ENCODE measurements at regions not wholly inside any gene's neighbourhood (a gene's known extent, or its start where the extent isn't known, plus 50 kb on each side); places are given as distances from the start of the nearest gene placed in this dataset.
"Not testable (repeated sequence)": the region's sequence is repeated elsewhere in the genome, so short reads cannot be mapped to it uniquely, and the experiment has no call there.

GRCh38 chr13:53408847-53409568 lies 380.4 kb downstream of the OLFM4 start:
- no peak for DNase-seq

GRCh38 chr13:53411463-53411862 lies 382.9 kb downstream of the OLFM4 start:
- no peak for DNase-seq

DNA sequence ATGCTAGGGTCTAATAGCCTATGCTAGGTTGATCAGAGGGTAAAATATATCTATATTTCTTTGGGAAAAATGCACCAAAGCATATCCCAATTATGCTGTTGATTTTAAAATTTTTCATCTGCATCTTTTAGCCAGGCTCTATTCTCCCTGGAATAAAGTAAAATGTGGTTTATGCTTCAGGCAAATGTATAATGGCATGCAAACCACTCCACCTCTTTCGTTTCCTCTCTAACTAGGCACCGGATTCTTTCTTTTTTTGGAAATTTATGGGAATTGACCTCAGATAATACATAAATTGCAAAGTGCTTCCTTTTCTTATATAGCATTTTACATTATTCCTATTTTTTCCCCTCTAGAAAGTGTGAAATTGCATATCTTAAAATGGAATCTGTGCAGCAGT lies 386.5 kb downstream of the OLFM4 start:
- DNase-seq = no peak

GRCh38 chr13:53417601-53418000 lies 389.0 kb downstream of the OLFM4 start:
- no peak for DNase-seq

DNA sequence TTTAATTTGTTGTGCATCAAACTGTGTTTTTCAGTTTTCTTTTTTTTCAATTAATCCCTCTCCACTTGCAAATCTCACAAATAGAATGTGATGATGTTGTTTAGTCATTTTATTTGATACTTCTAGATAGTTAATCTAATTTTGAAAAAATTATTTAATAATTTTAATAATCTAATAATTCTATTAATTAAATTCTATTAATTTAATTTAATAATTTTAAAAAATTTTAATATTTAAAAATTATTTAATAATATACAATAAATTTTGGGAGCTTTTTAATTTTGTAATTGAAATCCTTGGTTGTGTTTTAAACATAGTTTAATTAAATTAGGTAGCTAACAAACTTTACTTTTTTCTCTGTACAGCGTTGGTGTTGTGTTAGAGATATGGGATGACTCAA lies 393.8 kb downstream of the OLFM4 start:
- no peak for DNase-seq

DNA sequence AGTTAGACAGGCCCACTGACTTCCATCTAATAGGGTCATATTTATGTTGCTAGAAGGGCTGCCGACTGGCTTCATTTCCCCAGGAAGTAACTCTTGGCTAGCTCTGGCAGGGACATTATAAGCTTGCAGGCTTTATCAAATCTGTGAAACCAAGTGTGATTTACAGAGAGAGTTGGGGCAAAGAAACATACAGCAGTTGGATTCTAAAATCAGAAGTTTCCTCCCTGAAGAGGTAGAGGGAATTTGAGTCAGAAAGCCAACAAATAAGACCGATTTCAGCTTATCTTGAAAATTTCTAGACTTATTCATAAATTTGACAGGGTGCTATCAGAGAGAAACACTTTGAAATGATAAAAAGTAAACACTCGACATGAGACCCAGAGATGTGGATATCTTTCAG lies 407.8 kb downstream of the OLFM4 start:
- DNase-seq = no peak

GRCh38 chr13:53439439-53440225 lies 411.0 kb downstream of the OLFM4 start:
- DNase-seq = no peak

- DNase-seq = no peak
These were observed 414.4 kb downstream of the OLFM4 start for GRCh38 chr13:53442979-53443378.

DNA sequence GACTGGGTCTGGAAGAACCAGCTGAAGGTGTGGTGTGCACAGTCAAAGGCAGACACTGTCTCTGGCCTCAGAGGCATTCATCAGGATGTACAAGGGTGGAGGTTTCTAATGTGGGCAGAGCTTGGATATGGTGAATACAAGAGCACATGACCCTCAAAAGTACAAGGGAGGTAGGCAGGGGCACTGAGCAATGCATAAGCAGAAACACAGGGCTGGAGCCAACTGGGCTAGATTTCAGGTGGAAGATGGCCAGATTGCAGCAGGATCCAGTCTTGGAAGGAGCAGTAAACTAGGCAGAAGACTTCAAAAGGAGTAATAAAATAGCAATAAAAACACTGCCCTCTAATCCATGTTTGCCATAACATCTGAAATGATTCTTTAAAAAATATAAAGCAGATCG lies 417.1 kb downstream of the OLFM4 start:
- no peak for DNase-seq

- no peak for DNase-seq
These were observed 418.8 kb downstream of the OLFM4 start for GRCh38 chr13:53447456-53447855.

GRCh38 chr13:53447863-53448262 lies 419.2 kb downstream of the OLFM4 start:
- DNase-seq = no peak

- not testable (repeated sequence) for DNase-seq
These were observed 423.7 kb downstream of the OLFM4 start for GRCh38 chr13:53452263-53452808.

DNA sequence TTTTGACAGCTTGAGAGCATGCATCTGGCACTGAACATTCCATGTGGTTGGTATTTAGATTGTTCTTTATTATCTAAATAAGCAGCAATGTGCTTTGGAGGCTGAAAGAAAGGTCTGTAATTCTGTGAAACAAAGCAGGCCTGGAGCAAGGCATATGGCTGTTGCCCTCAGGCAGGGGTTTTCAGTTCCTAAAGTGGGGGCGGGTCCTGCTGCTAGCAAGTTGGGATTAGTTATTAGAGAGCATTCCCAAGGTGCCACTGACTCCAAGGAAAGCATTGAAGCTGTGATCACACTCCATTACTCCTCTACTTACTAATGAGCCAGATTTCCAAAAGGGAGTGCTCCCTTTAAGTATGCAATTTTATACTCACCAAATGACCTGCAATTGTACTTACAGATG lies 432.2 kb downstream of the OLFM4 start:
- DNase-seq = no peak

GRCh38 chr13:53463106-53463505 lies 434.5 kb downstream of the OLFM4 start:
- no peak for DNase-seq

DNA sequence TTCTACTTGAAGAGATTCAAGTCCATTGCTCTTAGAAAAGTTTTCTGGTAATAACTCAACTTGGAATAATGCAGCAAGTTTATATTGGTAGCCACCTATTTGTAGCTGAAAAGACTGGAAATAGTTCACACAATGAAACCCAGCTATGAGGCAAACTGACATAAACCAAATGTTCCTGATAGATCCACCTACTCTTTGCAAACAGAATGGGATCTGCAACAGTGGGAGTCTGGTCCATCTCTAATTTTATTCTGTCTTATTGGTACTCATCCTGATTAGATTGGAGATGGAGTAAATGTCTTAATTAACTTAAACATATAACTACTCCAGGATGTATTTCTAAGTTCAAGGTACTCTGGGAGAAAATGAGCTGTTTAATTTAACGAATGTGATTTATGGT lies 438.0 kb downstream of the OLFM4 start:
- DNase-seq = no peak

DNA sequence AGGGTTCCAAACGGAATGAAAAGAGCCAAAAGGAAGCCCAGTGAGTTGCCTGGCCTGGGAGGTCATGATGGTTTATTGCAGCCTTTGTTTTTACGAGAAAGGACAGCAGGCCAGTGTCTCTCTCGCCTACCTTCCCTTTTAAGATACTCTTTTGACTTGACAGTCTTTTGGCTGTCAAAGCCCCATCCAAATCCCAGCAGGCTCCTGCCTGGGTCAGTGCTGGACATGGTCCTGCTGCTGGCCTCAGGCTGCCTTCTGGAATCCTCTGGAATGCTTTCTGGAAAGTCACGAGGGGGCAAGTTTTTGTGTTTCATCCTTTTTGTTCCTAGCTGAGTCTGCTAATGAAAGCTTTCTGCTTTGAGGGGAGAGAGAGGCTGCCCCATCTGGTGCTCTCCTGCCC lies 444.8 kb downstream of the OLFM4 start:
- DNase-seq = no peak

- DNase-seq = no peak
These were observed 446.3 kb downstream of the OLFM4 start for GRCh38 chr13:53474878-53475277.

GRCh38 chr13:53490752-53491151 lies 462.1 kb downstream of the OLFM4 start:
- DNase-seq = no peak

DNA sequence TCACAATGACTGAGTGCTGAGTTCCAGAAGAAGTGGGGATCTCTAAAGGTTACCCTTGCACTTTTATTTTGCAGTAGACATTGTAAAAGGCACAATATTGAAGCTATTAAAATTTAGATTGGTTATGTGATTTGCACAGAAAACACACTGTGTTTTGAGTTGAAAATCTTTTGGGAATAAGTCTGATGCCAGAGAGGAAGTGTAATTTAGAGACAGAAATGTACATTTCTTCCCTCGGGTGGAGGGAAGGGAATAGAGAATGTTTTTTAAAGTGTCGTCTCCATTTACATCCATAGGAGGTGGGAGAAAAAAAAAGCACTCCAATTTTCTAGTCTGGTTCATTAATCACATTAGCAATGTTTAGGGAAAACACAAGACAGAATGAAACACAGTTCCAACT lies 465.8 kb downstream of the OLFM4 start:
- no peak for DNase-seq

DNA sequence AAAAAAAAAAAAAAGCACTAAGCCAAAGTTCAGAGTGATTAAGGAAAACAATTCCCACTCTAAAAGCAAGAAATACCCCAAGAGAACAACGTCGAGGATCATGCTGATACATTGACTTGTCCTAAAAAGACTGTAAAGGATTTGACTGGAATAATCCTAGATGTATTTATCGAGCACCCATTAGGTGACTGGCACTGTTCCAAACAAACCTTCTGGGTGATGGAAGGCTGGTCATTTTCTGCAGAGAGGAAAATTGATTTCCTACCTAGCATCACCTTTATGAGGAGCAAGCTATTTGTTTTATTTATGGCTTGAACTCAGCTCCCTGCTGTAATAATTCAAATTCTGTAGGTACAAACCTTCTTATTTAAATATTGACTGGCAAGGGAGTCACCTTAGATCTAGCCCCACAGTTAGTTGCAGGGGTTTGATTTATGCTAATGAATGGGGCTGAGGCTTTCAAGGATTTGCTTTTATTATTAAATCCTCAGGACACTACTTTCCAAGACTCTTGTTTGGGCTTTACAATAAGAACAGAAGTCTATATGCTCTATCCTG lies 471.0 kb downstream of the OLFM4 start:
- no peak for DNase-seq

DNA sequence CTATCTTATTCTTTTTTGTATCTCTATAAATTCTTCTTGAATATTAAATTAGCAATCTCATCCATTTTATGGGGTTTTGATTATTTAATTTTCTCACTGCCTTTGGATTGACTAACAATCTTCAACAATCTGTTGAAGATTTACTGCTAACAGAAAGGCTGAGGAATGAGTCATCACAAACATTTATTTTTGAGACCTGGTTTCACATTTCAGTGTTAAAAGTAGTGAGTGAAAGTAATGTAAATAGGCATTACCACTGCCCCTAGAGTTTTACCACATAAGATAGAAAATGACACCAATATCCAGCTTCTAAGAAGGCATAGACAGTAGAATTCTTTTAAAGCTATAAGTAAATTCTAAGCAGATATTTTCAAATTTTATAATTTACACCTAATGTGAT lies 472.8 kb downstream of the OLFM4 start:
- no peak for DNase-seq

DNA sequence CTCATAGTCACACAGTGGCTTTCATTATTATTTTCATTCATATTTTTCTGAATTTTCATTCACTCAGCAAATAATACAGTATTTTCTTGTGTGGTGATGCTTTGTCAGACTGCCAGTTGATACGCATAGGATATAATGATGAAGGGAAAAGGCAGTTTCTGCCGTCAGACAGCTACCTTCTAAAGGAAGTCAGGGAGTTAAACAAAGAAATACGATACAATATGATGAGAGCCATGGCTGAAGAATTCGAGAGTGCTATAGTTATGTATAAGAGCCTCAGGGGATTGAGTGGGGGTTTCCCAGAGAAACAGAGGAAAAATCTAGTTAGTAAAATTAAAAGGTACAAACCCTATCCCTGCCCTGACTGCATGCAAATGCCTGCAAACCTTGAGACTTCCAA lies 479.1 kb downstream of the OLFM4 start:
- no peak for DNase-seq

DNA sequence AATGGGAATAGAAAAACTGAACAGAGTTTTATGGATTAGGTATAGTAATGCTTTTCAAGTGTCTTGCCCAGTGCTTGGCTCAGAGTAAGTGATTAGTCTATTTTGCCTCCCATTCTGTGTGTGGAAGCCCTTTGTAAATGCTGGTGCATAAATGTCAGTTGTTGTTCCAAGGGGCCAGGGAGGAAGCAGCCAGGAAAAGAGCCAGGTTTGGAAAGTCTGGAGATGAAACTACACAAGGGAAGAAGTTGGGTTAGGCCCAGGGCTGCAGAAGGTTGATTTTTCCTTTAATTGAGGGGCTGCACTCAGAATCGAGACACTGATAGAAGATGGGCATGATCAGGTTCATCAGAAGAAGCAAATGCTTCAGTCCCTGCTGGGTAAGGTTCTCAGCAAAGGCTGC lies 484.0 kb downstream of the OLFM4 start:
- no peak for DNase-seq

DNA sequence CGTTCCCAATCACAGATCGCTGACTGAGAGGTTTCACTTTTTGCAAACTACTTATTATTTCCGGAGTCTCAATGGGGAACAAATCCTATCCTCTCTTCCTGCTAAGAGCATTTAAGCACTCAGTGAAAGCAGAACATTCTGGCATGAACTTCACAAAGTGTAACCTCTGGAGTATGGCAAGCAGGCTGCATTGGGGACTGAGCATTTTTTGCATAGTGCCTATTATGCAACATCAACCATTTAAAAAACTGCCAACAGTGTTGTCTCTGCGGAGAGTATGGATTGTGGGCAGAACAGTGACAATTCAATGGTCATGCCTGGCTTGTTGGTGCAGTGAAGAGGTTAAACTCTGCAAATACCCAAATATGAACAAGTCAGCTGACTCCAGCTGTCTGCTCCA lies 484.6 kb downstream of the OLFM4 start:
- DNase-seq = peak; percentile 2
